ACHN (cell line): ENCODE measurements at regions not wholly inside any gene's neighbourhood (a gene's known extent, or its start where the extent isn't known, plus 50 kb on each side); places are given as distances from the start of the nearest gene placed in this dataset.
A peak's percentile ranks its signal among the peaks of the same experiment; 100 is the strongest.
"Not testable (repeated sequence)": the region's sequence is repeated elsewhere in the genome, so short reads cannot be mapped to it uniquely, and the experiment has no call there.

Experiments used
- DNase-seq: peaks from one replicate; pipeline ENCODE4 v3.0.0-alpha.2; 2015
- in situ Hi-C: cut with HindIII; loops from 2 replicates; pipeline ENCODE4 v1.10.0; 2017; ENCODE audit warnings: low sequenced_read_pairs, low pct_ligation_motif_present, low pct_unique_long_range_greater_than_20kb

DNA sequence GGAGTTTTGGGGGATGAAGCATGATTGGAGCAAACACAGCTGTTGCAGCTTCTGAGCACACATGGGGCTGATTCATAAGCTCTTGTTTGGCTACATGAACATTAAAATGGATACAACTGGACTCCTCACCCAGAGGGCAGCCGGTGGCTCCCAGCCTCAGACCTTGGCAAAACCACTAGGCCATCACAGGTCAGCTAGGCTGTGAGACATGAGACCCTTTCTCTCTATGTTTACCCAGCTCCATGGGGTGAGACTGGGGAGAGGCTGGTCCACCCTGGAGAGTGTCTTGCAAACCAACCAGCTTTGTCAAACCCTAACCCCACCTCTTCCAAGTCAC lies 388.7 kb downstream of the PTPRU start:
- in situ Hi-C loops, result no loop called here
- DNase-seq, result no peak

DNA sequence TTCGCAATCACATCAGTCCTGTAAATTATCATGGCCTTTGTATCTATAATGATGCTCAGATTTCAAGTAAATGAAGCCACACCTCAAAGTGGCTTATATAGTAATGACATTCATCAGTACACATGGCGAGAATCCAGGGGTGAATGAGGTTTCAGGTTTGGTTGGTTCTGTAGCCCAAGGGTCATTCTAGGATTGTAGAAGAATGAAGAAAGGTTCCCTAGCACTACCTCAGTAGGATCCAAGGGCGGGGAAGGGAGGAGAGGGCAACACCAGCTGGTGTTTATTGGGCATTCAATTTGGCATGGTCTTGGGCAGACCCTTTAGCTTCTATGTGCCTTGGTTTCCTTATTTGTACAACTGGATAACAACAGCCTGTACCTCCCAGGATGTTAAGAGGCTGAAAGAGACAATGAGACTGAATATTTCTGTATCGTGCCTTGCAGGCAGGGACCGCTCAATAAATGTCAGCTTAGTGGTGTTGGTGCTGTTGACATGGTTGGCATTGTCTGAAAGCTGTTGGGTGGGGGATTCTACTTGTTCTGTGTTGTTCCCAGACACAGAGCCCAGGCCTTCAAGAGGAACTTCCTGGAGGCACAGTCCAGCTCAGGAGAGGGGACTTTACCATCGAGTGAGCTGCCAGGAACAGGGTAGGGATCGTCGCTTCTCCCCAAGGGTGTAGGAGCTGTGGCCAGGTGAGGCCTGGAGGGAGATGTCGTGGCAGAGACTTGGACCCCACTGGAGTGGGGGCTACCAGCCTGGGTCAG lies 388.2 kb downstream of the PTPRU start:
- in situ Hi-C loops, result no loop called here
- no peak for DNase-seq

DNA sequence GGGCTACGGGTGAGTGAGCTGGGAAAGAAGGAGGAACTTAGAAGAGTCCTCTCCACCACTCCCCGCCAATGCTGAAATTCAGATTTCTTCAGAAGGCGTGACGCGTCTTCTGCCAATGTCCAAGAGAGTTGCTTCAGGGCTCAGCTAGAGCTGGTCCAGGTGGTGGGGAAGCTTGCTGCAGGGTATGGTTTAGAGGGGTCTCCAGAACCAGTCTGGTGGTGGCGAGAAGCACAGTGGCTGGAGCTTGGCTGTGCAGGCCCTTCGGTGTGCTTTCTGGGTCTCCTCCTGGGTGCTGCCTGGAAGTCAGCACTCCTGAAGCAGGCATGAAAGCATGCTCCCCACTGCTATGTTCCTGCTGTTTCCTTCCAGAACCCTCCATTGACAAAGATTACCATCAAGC lies 387.2 kb downstream of the PTPRU start:
- in situ Hi-C loops, result no loop called here
- no peak for DNase-seq

DNA sequence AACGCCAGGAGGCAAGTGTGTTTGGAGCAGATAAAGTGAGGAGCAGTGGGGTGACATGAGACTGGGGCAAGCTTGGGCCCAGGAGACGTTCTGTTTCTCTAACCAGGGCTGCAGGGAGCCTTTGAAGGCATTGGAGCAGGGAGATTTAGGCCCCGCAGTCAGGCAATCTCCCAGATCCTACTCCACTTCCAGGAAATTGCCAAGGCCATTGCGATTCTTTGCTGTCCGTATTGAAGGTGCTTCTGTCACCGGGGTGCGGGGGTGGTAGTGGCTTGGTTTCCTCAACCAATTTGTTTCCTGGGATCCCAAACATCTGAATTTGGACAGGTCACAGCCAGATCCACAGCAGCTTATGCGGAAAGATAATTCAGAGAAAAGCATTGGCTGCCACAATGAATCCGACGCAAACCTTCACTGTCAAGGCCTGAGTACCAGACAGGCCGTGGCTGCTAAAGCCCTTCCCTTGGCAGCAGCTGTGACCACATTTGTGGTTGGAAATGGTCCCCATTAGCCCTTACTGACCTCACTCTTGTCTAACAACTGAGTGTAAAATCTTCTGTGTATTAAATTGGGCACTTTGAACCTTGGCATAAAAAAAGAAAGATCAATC lies 385.6 kb downstream of the PTPRU start:
- in situ Hi-C loops, result no loop called here
- no peak for DNase-seq

DNA sequence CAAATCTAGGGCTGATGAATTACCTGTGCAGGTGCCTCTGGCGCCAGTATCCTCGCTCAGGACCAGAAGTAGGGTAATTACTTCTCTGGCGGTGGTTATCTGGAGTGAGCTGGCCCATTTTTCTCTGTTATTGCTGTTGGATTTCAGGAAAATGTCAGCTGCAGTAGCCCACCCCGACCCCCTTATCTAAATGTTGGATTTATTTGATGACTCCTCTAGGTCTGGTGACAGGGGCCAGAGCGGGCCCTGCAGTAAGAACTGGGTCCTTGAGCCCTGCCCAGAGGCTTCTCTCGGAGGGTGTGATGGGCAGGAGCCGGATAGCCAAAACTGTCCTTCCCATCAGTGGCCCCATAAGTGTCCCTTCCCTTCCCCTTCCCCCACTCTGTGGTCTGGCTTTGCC lies 384.3 kb downstream of the PTPRU start:
- in situ Hi-C loops, result no loop called here
- DNase-seq, result no peak

DNA sequence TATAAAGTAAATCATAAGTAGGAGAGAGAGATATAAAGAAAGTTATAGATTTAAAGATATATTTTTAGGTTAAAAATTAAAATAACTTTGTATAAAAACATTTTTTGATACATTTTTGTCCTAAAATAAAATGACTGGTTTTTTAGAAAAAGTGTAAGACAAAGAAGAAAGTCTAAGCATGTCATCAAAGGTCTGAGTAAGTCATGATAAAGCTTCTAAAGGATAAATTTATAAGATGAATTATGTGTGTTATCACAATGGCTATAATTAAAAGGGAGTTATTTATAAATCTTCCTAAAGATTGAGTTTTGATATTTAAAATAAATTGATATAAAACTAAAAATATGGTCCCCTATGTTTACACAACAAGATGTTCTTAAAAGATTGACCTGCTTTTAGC lies 370.9 kb downstream of the PTPRU start:
- DNase-seq, result peak; percentile 17
- in situ Hi-C loops, result no loop called here

DNA sequence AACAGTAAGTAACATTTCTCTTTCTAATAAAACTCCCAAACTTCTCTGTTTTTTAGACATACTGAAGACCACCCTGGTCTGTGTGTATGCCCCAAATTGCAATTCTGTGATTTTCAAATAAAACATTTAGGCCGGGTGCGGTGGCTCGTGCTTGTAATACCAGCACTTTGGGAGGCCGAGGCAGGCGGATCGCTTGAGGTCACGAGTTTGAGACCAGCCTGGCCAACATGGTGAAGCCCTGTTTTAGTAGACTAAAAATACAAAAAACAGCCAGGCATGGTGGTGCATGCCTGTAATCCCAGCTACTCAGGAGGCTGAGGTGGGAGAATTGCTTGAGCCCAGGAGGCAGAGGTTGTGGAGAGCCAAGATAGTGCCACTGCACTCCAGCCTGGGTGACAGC lies 368.5 kb downstream of the PTPRU start:
- DNase-seq, in situ Hi-C loops: not testable (repeated sequence)

DNA sequence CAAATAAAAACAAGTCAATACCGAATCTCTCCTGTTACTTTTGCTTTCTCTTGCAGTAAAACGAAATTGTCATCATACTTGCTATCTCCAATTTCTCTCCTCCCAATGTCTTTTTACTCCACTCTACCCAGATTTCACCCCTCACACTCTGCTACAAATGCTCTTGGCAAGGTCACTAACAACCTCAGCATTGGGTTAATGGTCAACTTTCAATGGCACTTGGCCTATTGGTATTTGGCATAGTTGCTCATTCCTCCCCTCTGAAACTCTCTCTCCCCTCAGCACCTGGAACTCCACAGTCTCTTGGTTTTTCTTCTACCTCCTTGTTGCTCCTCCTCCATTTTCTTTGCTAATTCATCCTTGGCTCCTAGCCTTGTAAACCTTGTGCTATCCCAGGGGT lies 367.3 kb downstream of the PTPRU start:
- peak; percentile 57 for DNase-seq
- in situ Hi-C loops, result no loop called here

DNA sequence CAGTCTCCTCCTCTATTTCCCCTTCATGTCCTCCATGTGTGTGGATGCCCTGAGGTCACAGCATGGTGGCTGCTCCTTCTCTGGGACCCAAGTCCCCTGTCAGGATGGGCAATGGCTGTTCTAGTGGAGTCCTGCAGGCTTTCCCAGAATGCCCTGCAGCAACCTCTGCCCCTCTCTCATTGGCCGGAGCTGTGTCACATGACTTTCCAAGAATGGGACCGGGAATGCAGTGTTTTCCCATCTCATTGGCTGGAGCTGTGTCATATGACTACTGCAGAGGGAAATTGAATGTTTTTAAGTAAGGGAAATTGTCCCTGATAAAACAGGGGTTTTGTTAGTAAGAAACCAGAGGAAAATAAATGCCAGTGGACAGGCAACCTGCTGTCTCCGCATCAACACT lies 365.9 kb downstream of the PTPRU start:
- DNase-seq, result no peak
- in situ Hi-C loops, result no loop called here

DNA sequence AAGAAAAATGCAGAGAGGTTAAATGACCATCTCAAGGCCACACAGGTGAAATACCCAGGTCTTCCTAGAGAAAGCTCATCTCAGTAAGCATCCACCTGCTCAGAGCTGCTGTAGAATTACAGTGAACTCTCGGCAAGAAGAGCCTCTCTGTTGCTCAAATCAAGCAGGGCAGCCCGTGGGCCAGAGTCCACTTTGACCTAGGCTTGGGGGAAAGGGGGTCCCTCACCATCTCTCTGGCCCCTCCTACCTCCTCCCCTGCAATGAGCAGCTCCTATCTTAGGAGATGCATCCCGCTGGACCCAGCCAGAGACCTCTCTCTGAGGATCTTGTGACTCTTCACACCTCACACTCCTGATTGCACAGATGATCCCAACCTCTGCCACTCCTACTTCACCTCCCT lies 364.7 kb downstream of the PTPRU start:
- in situ Hi-C loops, result no loop called here
- no peak for DNase-seq

DNA sequence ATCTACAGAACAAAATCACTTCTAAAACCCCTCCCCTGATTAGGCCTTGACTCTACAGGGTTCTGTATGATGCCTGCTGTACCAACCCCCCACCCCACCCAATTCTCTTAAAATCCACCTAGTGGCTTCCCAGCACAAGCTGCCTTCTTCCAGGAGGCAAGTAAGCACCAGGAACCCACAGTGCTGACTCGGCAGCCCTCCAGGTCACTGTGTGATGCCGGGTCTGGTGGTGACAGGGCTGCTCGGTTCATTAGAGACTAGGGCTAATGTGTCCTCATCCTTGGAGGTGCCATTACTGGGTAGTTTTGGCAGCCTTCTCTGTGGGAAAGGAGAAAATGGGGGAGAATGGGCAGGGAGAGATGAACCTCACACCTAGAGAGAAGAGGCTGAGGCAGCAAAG lies 363.5 kb downstream of the PTPRU start:
- DNase-seq, result no peak
- in situ Hi-C loops, result no loop called here

DNA sequence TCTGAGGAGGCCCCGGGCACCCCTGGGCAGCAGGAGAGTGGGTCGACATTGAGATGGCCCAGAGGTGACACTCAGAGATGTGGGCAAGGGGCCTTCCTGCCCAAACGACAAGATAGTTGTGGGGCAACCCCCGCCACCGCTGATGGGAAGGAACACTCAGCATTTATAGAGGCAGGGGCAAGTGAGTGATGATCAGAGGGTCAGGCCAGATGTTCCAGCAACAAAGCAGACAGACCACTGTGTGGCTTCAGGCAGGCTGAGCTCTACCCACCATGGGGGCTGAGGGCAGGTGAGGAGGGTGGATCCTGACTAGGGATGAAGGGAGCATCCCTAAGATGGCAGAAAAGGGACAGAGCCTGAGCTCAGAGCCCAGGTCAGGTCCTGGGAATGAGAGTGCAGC lies 362.7 kb downstream of the PTPRU start:
- in situ Hi-C loops, result no loop called here
- no peak for DNase-seq

DNA sequence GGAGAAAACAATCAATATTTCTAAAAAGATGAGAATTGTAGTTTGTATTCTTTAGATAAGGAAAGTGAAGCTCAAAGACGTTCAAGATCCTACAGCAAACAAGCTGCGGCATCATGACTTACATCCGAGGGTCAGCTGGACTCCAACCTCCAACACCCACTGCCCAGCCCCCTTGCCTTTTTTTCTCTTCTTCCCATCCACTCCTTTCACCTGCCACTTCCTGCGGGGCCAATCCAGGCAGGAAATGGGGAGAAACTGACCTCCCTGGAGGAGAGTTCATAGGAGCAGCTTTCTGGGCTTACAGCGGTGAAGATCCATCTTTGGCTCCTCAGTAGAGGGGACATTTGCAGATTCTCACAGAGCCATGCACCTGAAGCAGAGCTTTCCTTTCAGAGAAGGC lies 361.5 kb downstream of the PTPRU start:
- DNase-seq, result no peak

DNA sequence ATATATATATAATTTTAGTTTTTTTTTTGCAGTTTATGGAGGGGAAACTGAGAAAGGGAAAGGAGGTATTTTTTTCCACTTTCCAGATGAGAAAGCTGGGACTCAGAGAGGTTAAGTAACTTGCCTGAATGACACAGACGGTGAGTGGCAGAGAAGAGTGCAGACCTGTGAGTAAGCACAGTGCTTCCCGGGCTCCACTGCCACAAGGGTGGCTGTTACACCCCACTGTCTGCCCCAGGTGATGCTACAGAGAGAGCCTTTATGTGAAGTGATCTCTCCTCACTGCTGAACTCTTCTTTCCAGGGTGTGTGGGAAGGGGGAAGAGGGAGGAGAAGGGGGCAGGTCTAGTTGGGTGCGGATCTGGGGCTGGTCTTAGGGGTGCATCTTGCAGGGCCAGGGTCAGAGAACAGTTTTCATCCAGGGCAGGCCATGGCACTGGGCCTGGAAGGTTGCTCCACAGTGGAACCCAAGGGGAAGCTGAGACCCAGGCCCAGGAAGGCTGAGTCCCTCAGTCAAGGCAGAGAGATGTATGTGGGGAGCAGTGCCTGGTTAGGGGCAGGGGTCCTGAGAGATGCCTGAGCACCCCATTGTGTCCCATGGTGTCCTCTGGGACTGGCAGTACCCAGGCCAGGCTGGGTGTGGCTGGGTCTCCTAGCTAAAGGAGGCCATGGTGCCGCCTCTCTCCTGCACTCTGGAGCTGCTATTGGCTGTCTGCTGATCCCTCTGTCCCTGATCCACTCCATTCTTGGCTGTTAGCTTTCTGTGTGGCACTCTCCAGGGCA lies 357.5 kb downstream of the PTPRU start:
- in situ Hi-C loops, result no loop called here
- DNase-seq, result no peak

More for the DNA sequence above, 361.5 kb downstream of the PTPRU start:
- in situ Hi-C loops, result no loop called here

DNA sequence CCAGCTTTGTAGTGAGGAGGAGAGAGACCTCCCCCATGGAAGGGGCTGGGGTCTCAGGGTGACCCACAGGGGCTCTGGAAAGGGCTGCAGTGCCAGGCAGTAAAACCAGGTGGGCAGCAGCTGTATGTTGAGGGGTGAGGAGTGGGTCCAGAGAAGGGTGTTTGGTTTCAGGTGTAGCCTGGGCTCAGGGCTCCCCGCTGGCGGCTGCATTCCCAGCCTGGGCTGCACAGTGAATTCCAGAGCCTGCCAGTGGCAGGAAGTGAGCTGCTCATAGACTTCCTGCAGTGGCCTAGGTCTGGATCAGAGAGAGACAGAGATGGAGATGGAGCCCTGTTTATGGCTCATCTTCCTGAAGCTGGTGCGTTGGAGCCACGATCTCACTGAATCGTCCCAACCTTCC lies 356.4 kb downstream of the PTPRU start:
- in situ Hi-C loops, result no loop called here
- DNase-seq, result peak; percentile 16

DNA sequence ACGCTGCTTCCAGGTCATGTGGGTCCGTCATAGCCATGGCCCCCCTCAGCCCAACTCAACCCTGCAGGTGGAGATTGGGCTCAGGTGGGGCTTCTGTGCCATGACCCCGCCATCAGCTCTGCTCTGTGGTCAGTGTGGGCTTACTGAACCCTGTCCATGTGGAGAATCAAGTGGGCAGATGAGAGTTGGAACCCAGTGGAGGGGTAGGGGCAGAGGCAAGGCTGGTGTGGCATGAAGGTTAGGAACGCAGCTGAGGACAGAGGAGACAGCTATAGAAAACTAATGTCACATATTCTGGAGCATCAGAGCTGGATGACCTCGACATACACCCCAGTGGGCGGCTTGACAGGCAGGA lies 355.9 kb downstream of the PTPRU start:
- in situ Hi-C loops, result no loop called here
- DNase-seq, result no peak

DNA sequence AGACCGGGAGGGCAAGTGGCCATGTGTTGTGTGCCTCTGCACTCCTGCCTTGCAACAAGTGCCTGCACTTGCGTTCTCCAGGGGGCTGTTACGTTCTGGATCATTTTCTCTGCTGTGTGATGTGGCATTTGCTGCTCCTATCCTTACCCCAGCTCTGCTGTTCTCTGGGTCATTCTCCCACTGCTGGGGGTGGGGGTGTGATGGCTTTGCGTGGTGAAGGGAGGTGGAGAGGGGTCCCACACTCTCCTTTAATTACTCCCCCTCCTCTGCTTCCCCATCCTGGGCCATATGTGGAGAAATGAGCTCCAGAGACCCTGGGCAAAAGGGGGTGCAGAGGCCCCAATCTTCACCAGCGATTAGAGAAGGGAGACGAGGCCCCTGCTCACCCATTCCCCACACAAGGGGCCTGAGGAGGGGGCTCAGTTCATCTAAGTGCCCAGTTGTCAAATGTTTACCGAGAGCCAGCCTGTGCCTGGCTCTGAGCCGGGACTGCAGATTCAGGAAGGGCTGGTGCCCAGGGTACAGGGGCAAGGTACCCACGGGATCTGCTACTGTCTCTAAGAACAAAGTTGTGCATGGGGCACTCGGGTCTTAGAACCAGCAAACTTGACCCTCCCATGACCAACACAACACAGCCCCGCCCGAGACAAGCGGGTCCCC lies 355.4 kb downstream of the PTPRU start:
- in situ Hi-C loops, result no loop called here
- peak; percentile 18 for DNase-seq

DNA sequence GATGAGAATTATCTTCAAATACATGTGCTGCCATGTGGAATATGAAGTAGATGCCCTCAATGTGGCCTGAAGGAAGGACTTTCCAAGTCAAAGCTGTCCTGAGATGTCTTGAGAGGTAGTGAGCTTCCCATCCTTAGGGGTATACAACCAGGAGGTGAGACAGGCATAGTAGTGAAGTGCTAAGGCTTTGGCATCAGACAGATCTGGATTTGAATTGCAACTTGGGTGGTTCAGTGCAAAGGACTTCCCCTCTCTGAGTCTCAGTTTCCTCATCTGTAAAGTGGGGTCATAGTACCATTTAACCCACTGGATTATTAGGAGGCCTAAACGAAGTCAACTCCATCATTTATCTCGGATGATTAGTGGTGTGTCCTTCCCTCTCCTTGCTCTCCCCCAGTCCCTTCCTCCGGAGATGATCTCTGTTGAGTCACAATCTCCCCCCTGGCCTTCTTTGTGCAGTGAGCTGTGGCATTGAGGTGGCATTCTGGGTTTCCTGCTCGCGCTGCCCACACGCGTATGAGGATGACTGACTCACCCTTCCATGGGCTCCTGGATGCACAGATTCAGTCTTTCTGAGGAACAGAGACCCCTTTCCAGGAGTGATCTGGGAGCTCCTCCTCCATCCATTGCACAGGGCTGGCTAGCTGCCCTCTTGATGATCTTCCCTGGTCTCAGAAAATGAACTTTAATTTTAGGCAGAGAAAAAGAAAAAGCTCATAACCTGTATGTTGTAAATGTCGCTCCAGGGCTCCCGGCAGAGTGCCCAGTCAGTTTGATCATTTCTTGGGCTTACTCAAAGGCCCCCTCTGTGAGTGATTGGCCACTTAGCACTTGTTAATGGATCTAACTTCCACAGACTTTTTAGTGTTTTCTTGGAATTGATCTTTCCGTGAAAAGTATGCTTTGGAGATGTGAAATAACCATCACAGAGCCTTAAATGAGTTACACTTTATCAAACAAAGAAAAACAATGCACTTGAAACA lies 354.6 kb downstream of the PTPRU start:
- in situ Hi-C loops, result no loop called here
- DNase-seq, result peak; percentile 90
